Gastroesophageal sphincter (tissue), 3 donors: ENCODE measurements at regions not wholly inside any gene's neighbourhood (a gene's known extent, or its start where the extent isn't known, plus 50 kb on each side); places are given as distances from the start of the nearest gene placed in this dataset.

Experiments used
- CTCF ChIP-seq, 4 experiments: fragments of 200-600 bp in 2 of 4; fragments of 450-650 bp in 2 of 4; sonication (generic) in 1 of 4; IDR thresholded peaks; one replicate each; pipeline ENCODE4 v1.5.1; 2017 to 2019; ENCODE audit warnings: antibody characterized with exemption in 4 of 4, mild to moderate bottlenecking in 2 of 4, moderate library complexity in 2 of 4
- POLR2A ChIP-seq, 2 donors: fragments of 450-650 bp; IDR thresholded peaks; one replicate each; pipeline ENCODE4 v1.6.1; 2017; ENCODE audit warnings: antibody characterized with exemption in 2 of 2, mild to moderate bottlenecking in 2 of 2, moderate library complexity in 1 of 2
- POLR2AphosphoS5 ChIP-seq: sonication (generic); formaldehyde crosslinking; IDR thresholded peaks from one replicate; pipeline ENCODE4 v1.6.1; 2017; ENCODE audit warnings: antibody characterized with exemption

- TF ChIP-seq CTCF (IDR thresholded peaks at IDR 0.05): no peak
- no peak for TF ChIP-seq POLR2A (IDR thresholded peaks at IDR 0.05)
- no peak for TF ChIP-seq POLR2AphosphoS5
Measured at GRCh38 chr18:2433366-2433765, 137.9 kb downstream of the METTL4 start.
